Mesothelial cell of epicardium (in vitro differentiated cells): ENCODE measurements at regions not wholly inside any gene's neighbourhood (a gene's known extent, or its start where the extent isn't known, plus 50 kb on each side); places are given as distances from the start of the nearest gene placed in this dataset.
"Not testable (repeated sequence)": the region's sequence is repeated elsewhere in the genome, so short reads cannot be mapped to it uniquely, and the experiment has no call there.

Experiments
- DNase-seq, 2 experiments: peaks; one replicate each; pipeline ENCODE4 v3.0.0; 2021; ENCODE audit warnings: low spot score in 2 of 2; ENCODE audit not compliant: unreplicated experiment in 2 of 2
- H3K27ac Mint-ChIP-seq: 2 replicates; pipeline ENCODE4 v1.8.0; 2021; ENCODE audit warnings: mixed read lengths
- H3K27me3 Mint-ChIP-seq: 2 replicates; pipeline ENCODE4 v1.8.0; 2021; ENCODE audit warnings: low read depth, mixed read lengths
- H3K36me3 Mint-ChIP-seq: 2 replicates; pipeline ENCODE4 v1.8.0; 2021; ENCODE audit warnings: mixed read lengths
- H3K4me1 Mint-ChIP-seq: 2 replicates; pipeline ENCODE4 v1.8.0; 2021; ENCODE audit warnings: mixed read lengths
- H3K4me3 Mint-ChIP-seq: 2 replicates; pipeline ENCODE4 v1.8.0; 2021; ENCODE audit warnings: mild to moderate bottlenecking, moderate library complexity, mixed read lengths
- H3K9me3 Mint-ChIP-seq: 2 replicates; pipeline ENCODE4 v1.8.0; 2021; ENCODE audit warnings: mixed read lengths
- CTCF ChIP-seq: fragments of 200-600 bp; sonication (generic); IDR thresholded peaks from one replicate; pipeline ENCODE4 v1.5.0; 2021; ENCODE audit warnings: antibody characterized with exemption; ENCODE audit not compliant: unreplicated experiment

GRCh38 chr3:75232216-75232615 lies 431.9 kb upstream of the FRG2C start:
- TF ChIP-seq CTCF = no peak
- Mint-ChIP-seq H3K27me3 (peaks cover 5% of the 10 kb centered on the region), H3K36me3 (no peaks in the 10 kb centered on the region), H3K9me3 (no peaks in the 10 kb centered on the region), H3K27ac (no peak overlapping the region), H3K4me1 (no peaks in the 10 kb centered on the region), H3K4me3 (no peak overlapping the region)
- no peak for DNase-seq

- H3K36me3 Mint-ChIP-seq = no peaks in the 10 kb centered on the region
- H3K9me3 Mint-ChIP-seq = no peaks in the 10 kb centered on the region
- peaks cover 3% of the 10 kb centered on the region for H3K27me3 Mint-ChIP-seq
- H3K4me1 Mint-ChIP-seq = no peaks in the 10 kb centered on the region
- TF ChIP-seq CTCF = no peak
- no peak for DNase-seq
- H3K27ac Mint-ChIP-seq = no peak overlapping the region
- H3K4me3 Mint-ChIP-seq = no peak overlapping the region
These were observed 428.5 kb upstream of the FRG2C start for GRCh38 chr3:75235631-75236030.

GRCh38 chr3:75237053-75237452 lies 427.1 kb upstream of the FRG2C start:
- no peak overlapping the region for H3K4me3 Mint-ChIP-seq

GRCh38 chr3:75237477-75237876 lies 426.7 kb upstream of the FRG2C start:
- TF ChIP-seq CTCF = no peak
- Mint-ChIP-seq H3K9me3 (no peaks in the 10 kb centered on the region), H3K4me1 (no peaks in the 10 kb centered on the region), H3K27ac (no peak overlapping the region), H3K27me3 (peaks cover 8% of the 10 kb centered on the region), H3K36me3 (no peaks in the 10 kb centered on the region), H3K4me3 (no peak overlapping the region)
- DNase-seq = no peak

More at GRCh38 chr3:75237053-75237452, 427.1 kb upstream of the FRG2C start:
- no peaks in the 10 kb centered on the region for H3K9me3 Mint-ChIP-seq
- no peaks in the 10 kb centered on the region for H3K4me1 Mint-ChIP-seq
- peaks cover 7% of the 10 kb centered on the region for H3K27me3 Mint-ChIP-seq
- H3K36me3 Mint-ChIP-seq = no peaks in the 10 kb centered on the region
- TF ChIP-seq CTCF = no peak
- no peak overlapping the region for H3K27ac Mint-ChIP-seq
- no peak for DNase-seq

GRCh38 chr3:75241226-75241962 lies 422.7 kb upstream of the FRG2C start:
- not testable (repeated sequence) for H3K4me3 Mint-ChIP-seq, H3K27me3 Mint-ChIP-seq, H3K27ac Mint-ChIP-seq, H3K9me3 Mint-ChIP-seq, H3K36me3 Mint-ChIP-seq, DNase-seq
- peaks cover 12% of the 10 kb centered on the region for H3K4me1 Mint-ChIP-seq

GRCh38 chr3:75242012-75242735 lies 422.0 kb upstream of the FRG2C start:
- Mint-ChIP-seq H3K4me1 (peaks cover 12% of the 10 kb centered on the region), H3K27ac (no peak overlapping the region), H3K9me3 (no peaks in the 10 kb centered on the region), H3K4me3 (no peak overlapping the region), H3K27me3 (peaks cover 9% of the 10 kb centered on the region), H3K36me3 (no peaks in the 10 kb centered on the region)
- no peak for TF ChIP-seq CTCF
- no peak for DNase-seq
